K562 (cell line): ENCODE measurements at regions not wholly inside any gene's neighbourhood (a gene's known extent, or its start where the extent isn't known, plus 50 kb on each side); places are given as distances from the start of the nearest gene placed in this dataset.

Experiments used
- FOS ChIP-seq: IDR thresholded peaks from 3 replicates; pipeline ENCODE4 v1.6.1; 2011; ENCODE audit not compliant: insufficient read length; ENCODE audit errors: extremely low read depth
- GTF2E2 ChIP-seq: fragments of 200-800 bp; sonication (Bioruptor generic); IDR thresholded peaks from 2 replicates; pipeline ENCODE4 v1.6.1; 2016; ENCODE audit warnings: missing genetic modification characterization, missing compliant biosample characterization
- MGA ChIP-seq: fragments of 450-650 bp; IDR thresholded peaks from 2 replicates; pipeline ENCODE4 v1.6.1; 2016; ENCODE audit warnings: mild to moderate bottlenecking, moderate library complexity
- PRPF4 ChIP-seq: fragments of 200-400 bp; formaldehyde crosslinking; IDR thresholded peaks from one replicate; pipeline ENCODE4 v1.6.1; 2017; ENCODE audit warnings: low read length, low read depth, mild to moderate bottlenecking; ENCODE audit not compliant: insufficient read depth, poor library complexity, severe bottlenecking
- TCF3 ChIP-seq: sonication (generic); formaldehyde crosslinking; IDR thresholded peaks from 2 replicates; pipeline ENCODE4 v1.4.0; 2020; ENCODE audit warnings: mild to moderate bottlenecking, missing genetic modification reagents
- ZFP1 ChIP-seq: fragments of 450-650 bp; formaldehyde crosslinking; IDR thresholded peaks from 2 replicates; pipeline ENCODE4 v1.4.0; 2020; ENCODE audit warnings: mild to moderate bottlenecking, mixed read lengths
- ZNF280B ChIP-seq: fragments of 250-450 bp; sonication (Bioruptor Pico); IDR thresholded peaks from 2 replicates; pipeline ENCODE4 v1.5.1; 2021; ENCODE audit warnings: mild to moderate bottlenecking
- ZNF384 ChIP-seq: IDR thresholded peaks from 2 replicates; pipeline ENCODE4 v1.6.1; 2012; ENCODE audit warnings: low read depth, low read length, improper control_type of control experiment
- TF ChIP-seq, protein P1 (sequence below): fragments of 250-450 bp; sonication (Bioruptor Pico); IDR thresholded peaks from 2 replicates; pipeline ENCODE4 v1.5.0; 2021

GRCh38 chr10:2139746-2140145 lies 402.4 kb upstream of the ADARB2 start (continued):
- TF ChIP-seq ZNF384 (no peak), GTF2E2 (tag) (no peak), TCF3 (CRISPR knock-in tag) (no peak), ZNF280B (no peak), MGA (no peak), FOS (no peak), ZFP1 (no peak), PRPF4 (no peak)
- TF ChIP-seq, protein P1, sequence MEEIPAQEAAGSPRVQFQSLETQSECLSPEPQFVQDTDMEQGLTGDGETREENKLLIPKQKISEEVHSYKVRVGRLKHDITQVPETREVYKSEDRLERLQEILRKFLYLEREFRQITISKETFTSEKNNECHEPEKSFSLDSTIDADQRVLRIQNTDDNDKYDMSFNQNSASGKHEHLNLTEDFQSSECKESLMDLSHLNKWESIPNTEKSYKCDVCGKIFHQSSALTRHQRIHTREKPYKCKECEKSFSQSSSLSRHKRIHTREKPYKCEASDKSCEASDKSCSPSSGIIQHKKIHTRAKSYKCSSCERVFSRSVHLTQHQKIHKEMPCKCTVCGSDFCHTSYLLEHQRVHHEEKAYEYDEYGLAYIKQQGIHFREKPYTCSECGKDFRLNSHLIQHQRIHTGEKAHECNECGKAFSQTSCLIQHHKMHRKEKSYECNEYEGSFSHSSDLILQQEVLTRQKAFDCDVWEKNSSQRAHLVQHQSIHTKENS (CRISPR knock-in tag), result no peak
- TF ChIP-seq, all 486 proteins: peak for 0
